ENCODE measurements at regions not wholly inside any gene's neighbourhood (a gene's known extent, or its start where the extent isn't known, plus 50 kb on each side); places are given as distances from the start of the nearest gene placed in this dataset.

DNA sequence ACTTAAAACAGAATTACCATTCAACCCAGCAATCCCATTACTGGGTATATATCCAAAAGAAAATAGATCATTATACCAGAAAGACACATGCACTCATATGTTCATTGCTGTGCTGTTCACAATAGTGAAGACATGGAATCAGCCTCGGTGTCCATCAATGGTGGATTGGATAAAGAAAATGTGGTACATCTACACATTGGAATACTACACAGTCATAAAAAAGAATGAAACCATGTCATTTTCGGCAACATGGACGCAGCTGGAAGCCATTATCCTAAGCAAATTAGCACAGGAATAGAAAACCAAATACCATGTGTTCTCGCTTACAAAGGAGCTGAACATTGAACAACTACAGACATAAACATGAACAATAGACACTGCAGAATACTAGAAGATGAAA lies 244.8 kb upstream of the PROX1 start:
- Histone ChIP-seq H3K14ac (replicated peaks; ENCODE audit: low read depth, low read length) (no peak overlapping the region), H4K5ac (ENCODE audit: low read depth, low read length) (no peak overlapping the region), H3K9me3 (ENCODE audit: control insufficient read depth, insufficient read depth, low read length) (peaks cover 14% of the 10 kb centered on the region), H2AFZ (replicated peaks; ENCODE audit: low read length, poor library complexity) (no peak overlapping the region), H3K79me1 (ENCODE audit: low read depth in 1 of 2, low read length in 2 of 2) (no peaks in the 10 kb centered on the region), H3K27me3 (ENCODE audit: control insufficient read depth, insufficient read depth, low read length) (no peaks in the 10 kb centered on the region), H3K4me3 (ENCODE audit: insufficient read depth, low read depth, low read length) (no peak overlapping the region), H3K4ac (ENCODE audit: low read depth, low read length) (no peak overlapping the region), H3K27ac (ENCODE audit: insufficient read depth, low read length) (no peak overlapping the region), H3K18ac (ENCODE audit: low read depth, low read length) (no peak overlapping the region), H3K23ac (ENCODE audit: low read depth, low read length) (no peak overlapping the region), H3K9ac (ENCODE audit: low read depth, low read length) (no peak overlapping the region), H2AK5ac (ENCODE audit: low read depth, low read length) (no peak overlapping the region), H3K56ac (ENCODE audit: extremely low read depth, insufficient read depth, low read length) (no peak overlapping the region), H2BK5ac (ENCODE audit: low read depth, low read length, poor library complexity, severe bottlenecking) (no peak overlapping the region), H2BK20ac (ENCODE audit: low read depth, low read length) (no peak overlapping the region), H3K36me3 (ENCODE audit: control insufficient read depth, insufficient read depth, low read length) (no peaks in the 10 kb centered on the region), H2BK15ac (ENCODE audit: low read depth, low read length) (no peak overlapping the region), H3K9me1 (ENCODE audit: insufficient read depth, low read length) (no peaks in the 10 kb centered on the region), H4K91ac (ENCODE audit: insufficient read depth, low read depth, low read length) (no peak overlapping the region), H2AK9ac (replicated peaks; ENCODE audit: low read depth, low read length, poor library complexity) (no peak overlapping the region), H4K8ac (ENCODE audit: low read depth in 2 of 2, low read length in 2 of 2) (no peak overlapping the region), H3K4me1 (ENCODE audit: control insufficient read depth, insufficient read depth, low read length) (no peaks in the 10 kb centered on the region), H2BK120ac (ENCODE audit: low read depth, low read length) (no peak overlapping the region), H3K4me2 (ENCODE audit: low read depth, low read length) (no peak overlapping the region), H4K20me1 (ENCODE audit: insufficient read depth, low read length) (no peaks in the 10 kb centered on the region)
- ChIA-PET CTCF (interaction anchor here (0.6 kb wide), 1 partner anchor 101 kb away, joined by 7 read pairs; no protein-coding TSS in a partner anchor), POLR2A (ENCODE audit: unreplicated experiment) (no interaction called here)
- TF ChIP-seq MXI1 (IDR thresholded peaks at IDR 0.05; ENCODE audit: borderline replicate concordance, low read depth, low read length) (no peak), CEBPB (IDR thresholded peaks at IDR 0.05; ENCODE audit: low read depth, low read length) (no peak), RCOR1 (IDR thresholded peaks at IDR 0.05; ENCODE audit: insufficient replicate concordance, low read length) (no peak), NFE2L2 (IDR thresholded peaks at IDR 0.05; ENCODE audit: low read depth, low read length) (no peak), SMC3 (IDR thresholded peaks at IDR 0.05; ENCODE audit: low read depth, low read length) (no peak), RAD21 (IDR thresholded peaks at IDR 0.05; ENCODE audit: low read length) (no peak), MAZ (IDR thresholded peaks at IDR 0.05; ENCODE audit: borderline replicate concordance, low read depth, low read length) (no peak), FOS (IDR thresholded peaks at IDR 0.05; ENCODE audit: low read depth, low read length) (no peak), CHD1 (IDR thresholded peaks at IDR 0.05; ENCODE audit: low read depth, low read length) (no peak), BHLHE40 (IDR thresholded peaks at IDR 0.05; ENCODE audit: low read depth, low read length) (no peak), RFX5 (IDR thresholded peaks at IDR 0.05; ENCODE audit: low read depth, low read length) (no peak), POLR2A (IDR thresholded peaks at IDR 0.05; ENCODE audit: low read depth, low read length) (no peak)
- TF ChIP-seq, protein P1, sequence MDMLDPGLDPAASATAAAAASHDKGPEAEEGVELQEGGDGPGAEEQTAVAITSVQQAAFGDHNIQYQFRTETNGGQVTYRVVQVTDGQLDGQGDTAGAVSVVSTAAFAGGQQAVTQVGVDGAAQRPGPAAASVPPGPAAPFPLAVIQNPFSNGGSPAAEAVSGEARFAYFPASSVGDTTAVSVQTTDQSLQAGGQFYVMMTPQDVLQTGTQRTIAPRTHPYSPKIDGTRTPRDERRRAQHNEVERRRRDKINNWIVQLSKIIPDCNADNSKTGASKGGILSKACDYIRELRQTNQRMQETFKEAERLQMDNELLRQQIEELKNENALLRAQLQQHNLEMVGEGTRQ (IDR thresholded peaks at IDR 0.05; ENCODE audit: low read depth, low read length), result no peak
- TF ChIP-seq, protein P2, sequence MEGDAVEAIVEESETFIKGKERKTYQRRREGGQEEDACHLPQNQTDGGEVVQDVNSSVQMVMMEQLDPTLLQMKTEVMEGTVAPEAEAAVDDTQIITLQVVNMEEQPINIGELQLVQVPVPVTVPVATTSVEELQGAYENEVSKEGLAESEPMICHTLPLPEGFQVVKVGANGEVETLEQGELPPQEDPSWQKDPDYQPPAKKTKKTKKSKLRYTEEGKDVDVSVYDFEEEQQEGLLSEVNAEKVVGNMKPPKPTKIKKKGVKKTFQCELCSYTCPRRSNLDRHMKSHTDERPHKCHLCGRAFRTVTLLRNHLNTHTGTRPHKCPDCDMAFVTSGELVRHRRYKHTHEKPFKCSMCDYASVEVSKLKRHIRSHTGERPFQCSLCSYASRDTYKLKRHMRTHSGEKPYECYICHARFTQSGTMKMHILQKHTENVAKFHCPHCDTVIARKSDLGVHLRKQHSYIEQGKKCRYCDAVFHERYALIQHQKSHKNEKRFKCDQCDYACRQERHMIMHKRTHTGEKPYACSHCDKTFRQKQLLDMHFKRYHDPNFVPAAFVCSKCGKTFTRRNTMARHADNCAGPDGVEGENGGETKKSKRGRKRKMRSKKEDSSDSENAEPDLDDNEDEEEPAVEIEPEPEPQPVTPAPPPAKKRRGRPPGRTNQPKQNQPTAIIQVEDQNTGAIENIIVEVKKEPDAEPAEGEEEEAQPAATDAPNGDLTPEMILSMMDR (conservative IDR thresholded peaks at IDR 0.05; ENCODE audit: low read depth, low read length), result no peak
- BruUV-seq (replicated peaks), result no TSS peak
- DNase-seq, result no peak
- in situ Hi-C loops (cut with MboI; ENCODE audit: low sequenced_read_pairs), result no loop called here
- no peak for ATAC-seq (ENCODE audit: low read depth)
- WGBS, 2 experiments (ENCODE audit: extremely low coverage in 2 of 2, insufficient read length in 1 of 2), result no CpG with 5 or more reads among the region's 4 CpGs
- intact Hi-C loops (cut with micrococcal nuclease), result no loop called here
- dilution Hi-C loops (cut with HindIII; ENCODE audit: low sequenced_read_pairs, unreplicated experiment), result no loop called here

All from IMR-90 (cell line).